Stomach (tissue), 8 donors: ENCODE measurements at regions not wholly inside any gene's neighbourhood (a gene's known extent, or its start where the extent isn't known, plus 50 kb on each side); places are given as distances from the start of the nearest gene placed in this dataset.

Experiments used
- DNase-seq, 2 donors: peaks; one replicate each; pipeline versions ENCODE4 v3.0.0 to v3.0.0-alpha.2; 2013 to 2019
- H3K27ac ChIP-seq, 5 donors: fragments of 200-600 bp in 4 of 5; sonication (generic) in 4 of 5; one replicate each; pipeline ENCODE4 v1.5.1; 2013 to 2019; ENCODE audit warnings: mild to moderate bottlenecking in 1 of 5, moderate library complexity in 1 of 5
- H3K27me3 ChIP-seq, 3 donors: fragments of 200-600 bp; sonication (generic); one replicate each; pipeline ENCODE4 v1.5.1; 2017 to 2019; ENCODE audit warnings: mixed run types in 1 of 3
- H3K36me3 ChIP-seq, 4 donors: fragments of 200-600 bp; sonication (generic); 1 replicate in 3 of 4; 2 replicates in 1 of 4; pipeline ENCODE4 v1.5.1; 2016 to 2019
- H3K4me1 ChIP-seq, 4 donors: fragments of 200-600 bp; sonication (generic); one replicate each; pipeline ENCODE4 v1.5.1; 2016 to 2019
- H3K4me3 ChIP-seq, 4 donors: fragments of 200-600 bp; sonication (generic) in 3 of 4; one replicate each; pipeline ENCODE4 v1.5.1; 2016 to 2019; ENCODE audit warnings: mild to moderate bottlenecking in 1 of 4
- H3K9me3 ChIP-seq, 4 donors: fragments of 200-600 bp; sonication (generic); one replicate each; pipeline ENCODE4 v1.5.1; 2016 to 2019
- EP300 ChIP-seq: sonication (generic); formaldehyde crosslinking; IDR thresholded peaks from one replicate; pipeline ENCODE4 v1.6.1; 2017; ENCODE audit warnings: antibody characterized with exemption
- POLR2A ChIP-seq, 4 donors: fragments of 450-650 bp; IDR thresholded peaks; one replicate each; pipeline ENCODE4 v1.6.1; 2016; ENCODE audit warnings: antibody characterized with exemption in 4 of 4, control low read depth in 2 of 4, mild to moderate bottlenecking in 1 of 4, moderate library complexity in 1 of 4
- POLR2AphosphoS5 ChIP-seq, 3 donors: sonication (generic); formaldehyde crosslinking; IDR thresholded peaks; one replicate each; pipeline ENCODE4 v1.6.1; 2016; ENCODE audit warnings: antibody characterized with exemption in 3 of 3
- WGBS, 5 donors: extraction: QIAGEN DNeasy Blood & Tissue Kit in 3 of 5; methylation state at CpG; one replicate each; pipeline versions ENCODE4 v1.1.5 to v1.1.7; 2013 to 2018; 5-methylcytosine and 5-hydroxymethylcytosine counted together
- intact Hi-C: fragments of 100-400 bp; cut with DNase I; formaldehyde crosslinking; loops from one replicate; pipeline ENCODE4 v1.15.1; 2023; ENCODE audit warnings: low total_unique reads
- TF ChIP-seq, protein P1 (sequence below), 7 experiments: fragments of 450-650 bp in 4 of 7; fragments of 200-600 bp in 3 of 7; sonication (generic) in 3 of 7; IDR thresholded peaks; one replicate each; pipeline ENCODE4 v1.5.1; 2016 to 2019; ENCODE audit warnings: antibody characterized with exemption in 7 of 7, control low read depth in 2 of 7, mild to moderate bottlenecking in 1 of 7
- donor health status: healthy with polysubstance abuse.
- donor health status: Bipolar disorder and iron deficiency.
- donor health status: healthy.

DNA sequence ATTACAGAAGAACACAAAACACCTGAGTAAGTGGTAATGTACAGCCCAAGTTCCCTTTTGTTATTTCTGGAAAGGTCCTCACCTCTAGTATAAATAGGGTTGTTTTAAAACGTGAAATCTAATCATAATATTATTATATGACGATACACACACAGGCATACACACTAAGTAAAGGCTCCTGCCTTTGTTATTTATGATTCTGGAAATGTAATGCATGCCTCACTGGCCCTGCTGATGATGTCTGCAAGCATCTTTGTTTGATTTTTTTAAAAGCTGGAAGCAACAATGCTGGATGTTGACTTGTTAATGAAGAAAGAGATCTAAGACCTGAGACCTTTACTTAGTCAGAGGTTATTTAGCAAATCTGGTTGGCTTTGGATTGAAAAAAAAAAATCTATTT lies 307.4 kb upstream of the SORCS1 start:
- no peaks in the 10 kb centered on the region for H3K4me1 ChIP-seq
- no peaks in the 10 kb centered on the region for H3K27me3 ChIP-seq
- 36 to 53% (median 43%) methylated on average over 2 of the region's 2 CpGs for WGBS, 5 donors
- no peak overlapping the region for H3K27ac ChIP-seq
- intact Hi-C loops = no loop called here
- H3K36me3 ChIP-seq = no peaks in the 10 kb centered on the region
- H3K9me3 ChIP-seq = no peaks in the 10 kb centered on the region
- DNase-seq = no peak
- H3K4me3 ChIP-seq = no peak overlapping the region
- no peak for TF ChIP-seq POLR2AphosphoS5 (IDR thresholded peaks at IDR 0.05)
- TF ChIP-seq EP300 = no peak
- TF ChIP-seq, protein P1, sequence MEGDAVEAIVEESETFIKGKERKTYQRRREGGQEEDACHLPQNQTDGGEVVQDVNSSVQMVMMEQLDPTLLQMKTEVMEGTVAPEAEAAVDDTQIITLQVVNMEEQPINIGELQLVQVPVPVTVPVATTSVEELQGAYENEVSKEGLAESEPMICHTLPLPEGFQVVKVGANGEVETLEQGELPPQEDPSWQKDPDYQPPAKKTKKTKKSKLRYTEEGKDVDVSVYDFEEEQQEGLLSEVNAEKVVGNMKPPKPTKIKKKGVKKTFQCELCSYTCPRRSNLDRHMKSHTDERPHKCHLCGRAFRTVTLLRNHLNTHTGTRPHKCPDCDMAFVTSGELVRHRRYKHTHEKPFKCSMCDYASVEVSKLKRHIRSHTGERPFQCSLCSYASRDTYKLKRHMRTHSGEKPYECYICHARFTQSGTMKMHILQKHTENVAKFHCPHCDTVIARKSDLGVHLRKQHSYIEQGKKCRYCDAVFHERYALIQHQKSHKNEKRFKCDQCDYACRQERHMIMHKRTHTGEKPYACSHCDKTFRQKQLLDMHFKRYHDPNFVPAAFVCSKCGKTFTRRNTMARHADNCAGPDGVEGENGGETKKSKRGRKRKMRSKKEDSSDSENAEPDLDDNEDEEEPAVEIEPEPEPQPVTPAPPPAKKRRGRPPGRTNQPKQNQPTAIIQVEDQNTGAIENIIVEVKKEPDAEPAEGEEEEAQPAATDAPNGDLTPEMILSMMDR (IDR thresholded peaks at IDR 0.05) = no peak
- no peak for TF ChIP-seq POLR2A (IDR thresholded peaks at IDR 0.05)

DNA sequence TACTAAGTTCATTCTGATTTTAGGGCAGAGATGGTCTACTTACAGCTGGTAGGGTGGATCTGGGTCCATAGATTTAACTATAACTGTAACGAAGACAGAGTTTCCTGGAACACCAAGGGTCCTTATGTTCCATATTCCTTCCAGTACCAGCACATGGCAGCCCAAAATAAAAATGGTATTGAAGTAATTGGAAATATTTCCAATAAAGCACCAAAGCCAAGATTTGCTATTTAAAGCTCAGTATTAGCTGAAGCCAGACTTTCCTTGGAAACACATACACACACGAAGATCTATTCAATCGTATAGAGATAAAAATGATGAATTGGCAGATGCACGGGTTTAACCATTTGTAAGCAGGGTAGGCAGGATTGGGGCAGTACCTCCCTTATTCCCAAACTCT lies 289.1 kb upstream of the SORCS1 start:
- H3K9me3 ChIP-seq = no peaks in the 10 kb centered on the region
- TF ChIP-seq, protein P1 (IDR thresholded peaks at IDR 0.05) = no peak
- TF ChIP-seq POLR2A (IDR thresholded peaks at IDR 0.05) (no peak), EP300 (no peak), POLR2AphosphoS5 (IDR thresholded peaks at IDR 0.05) (no peak)
- no peaks in the 10 kb centered on the region for H3K27me3 ChIP-seq
- WGBS, 5 donors = 50 to 59% (median 53%) methylated on average over 4 of the region's 4 CpGs
- no peaks in the 10 kb centered on the region for H3K36me3 ChIP-seq
- DNase-seq = no peak
- intact Hi-C loops = no loop called here
- no peaks in the 10 kb centered on the region for H3K4me1 ChIP-seq
- H3K4me3 ChIP-seq = no peak overlapping the region
- no peak overlapping the region for H3K27ac ChIP-seq

DNA sequence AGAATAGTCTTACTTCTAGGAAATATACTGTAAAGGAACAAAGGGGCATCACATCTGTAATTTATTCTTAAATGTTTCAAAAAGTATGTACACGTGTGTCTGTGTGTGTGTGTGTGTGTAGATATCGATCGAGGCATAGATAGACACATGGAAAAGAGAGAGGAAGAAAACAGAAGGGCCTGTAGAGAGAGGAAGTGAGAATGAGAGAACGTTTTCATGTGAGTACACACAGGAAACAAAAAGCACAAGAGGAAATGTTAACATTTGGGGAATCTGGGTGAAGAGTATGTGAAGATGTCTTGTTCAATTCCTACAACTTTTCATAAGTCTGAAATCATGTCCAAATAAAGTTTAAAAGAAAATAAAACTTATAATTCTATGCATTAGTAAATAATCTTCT lies 286.5 kb upstream of the SORCS1 start:
- Histone ChIP-seq H3K36me3 (no peaks in the 10 kb centered on the region), H3K4me3 (no peak overlapping the region), H3K27ac (no peak overlapping the region), H3K4me1 (no peaks in the 10 kb centered on the region), H3K27me3 (no peaks in the 10 kb centered on the region), H3K9me3 (no peaks in the 10 kb centered on the region)
- TF ChIP-seq EP300 (no peak), POLR2AphosphoS5 (IDR thresholded peaks at IDR 0.05) (no peak)
- TF ChIP-seq, protein P1 (IDR thresholded peaks at IDR 0.05) = no peak
- DNase-seq = no peak
- 46 to 69% (median 65%) methylated on average over 4 of the region's 4 CpGs for WGBS, 5 donors
- intact Hi-C loops = no loop called here

DNA sequence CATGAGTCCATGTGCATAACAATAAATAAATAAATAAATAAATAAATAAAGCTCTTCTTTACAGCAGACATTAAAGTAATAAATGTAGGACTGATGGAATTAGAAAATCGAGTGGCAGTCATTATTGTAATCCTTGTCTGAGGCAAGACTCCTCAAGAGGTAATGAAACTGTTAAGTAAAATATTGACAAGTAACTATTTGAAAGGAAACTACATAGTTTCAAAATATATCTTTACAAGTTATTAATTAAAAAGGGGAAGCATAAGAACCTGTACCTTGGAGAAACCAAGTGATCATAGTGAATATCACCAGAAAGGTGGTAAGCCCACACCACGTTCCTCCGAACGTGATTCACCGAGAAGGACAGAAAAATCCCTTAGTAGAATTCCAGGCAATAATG lies 285.6 kb upstream of the SORCS1 start:
- H3K27ac ChIP-seq = no peak overlapping the region
- no peaks in the 10 kb centered on the region for H3K27me3 ChIP-seq
- no peak for DNase-seq
- WGBS, 5 donors = 89 to 94% (median 91%) methylated on average over 5 of the region's 5 CpGs
- no peaks in the 10 kb centered on the region for H3K4me1 ChIP-seq
- TF ChIP-seq, protein P1 (IDR thresholded peaks at IDR 0.05) = no peak
- TF ChIP-seq POLR2A (IDR thresholded peaks at IDR 0.05) (no peak), EP300 (no peak), POLR2AphosphoS5 (IDR thresholded peaks at IDR 0.05) (no peak)
- no peak overlapping the region for H3K4me3 ChIP-seq
- H3K9me3 ChIP-seq = no peaks in the 10 kb centered on the region
- no peaks in the 10 kb centered on the region for H3K36me3 ChIP-seq
- intact Hi-C loops = no loop called here

DNA sequence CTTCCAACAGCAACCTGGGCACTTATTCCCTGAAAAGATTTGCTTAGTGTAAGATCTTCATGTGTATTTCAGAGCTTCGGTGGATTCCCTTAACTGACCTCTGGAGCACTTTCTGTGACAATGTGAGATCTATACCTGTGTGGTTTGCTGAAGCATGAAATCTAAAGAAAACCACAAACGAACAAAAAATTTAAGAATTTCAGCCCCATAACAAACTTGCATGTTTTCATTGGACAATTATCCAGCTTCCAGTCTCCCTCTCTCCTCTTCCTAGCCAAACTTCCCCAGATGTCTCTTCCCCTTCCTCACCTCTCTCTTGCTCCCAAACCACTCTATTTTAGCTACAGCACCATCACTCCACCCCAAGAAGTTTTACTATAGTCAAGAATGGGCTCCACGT lies 279.9 kb upstream of the SORCS1 start:
- H3K36me3 ChIP-seq = no peaks in the 10 kb centered on the region
- no peak overlapping the region for H3K27ac ChIP-seq
- WGBS, 5 donors = 80 to 92% (median 82%) methylated on average over 3 of the region's 3 CpGs
- no peak overlapping the region for H3K4me3 ChIP-seq
- no peak for DNase-seq
- H3K9me3 ChIP-seq = no peaks in the 10 kb centered on the region
- H3K27me3 ChIP-seq = no peaks in the 10 kb centered on the region
- intact Hi-C loops = no loop called here
- TF ChIP-seq POLR2A (IDR thresholded peaks at IDR 0.05) (no peak), POLR2AphosphoS5 (IDR thresholded peaks at IDR 0.05) (no peak), EP300 (no peak)
- TF ChIP-seq, protein P1 (IDR thresholded peaks at IDR 0.05) = no peak
- no peaks in the 10 kb centered on the region for H3K4me1 ChIP-seq
